NCI-H128 (cell line): ENCODE measurements at regions not wholly inside any gene's neighbourhood (a gene's known extent, or its start where the extent isn't known, plus 50 kb on each side); places are given as distances from the start of the nearest gene placed in this dataset.

Experiments
- DNase-seq: peaks from one replicate; lab custom pipeline; 2025; ENCODE audit not compliant: unreplicated experiment; lab: John Stamatoyannopoulos, UW

GRCh38 chr12:61356485-61356884 is 903.7 kb upstream of the USP15 start:
- no peak for DNase-seq

GRCh38 chr12:61357496-61357895 is 902.7 kb upstream of the USP15 start:
- DNase-seq: no peak

GRCh38 chr12:61362037-61362436 is 898.2 kb upstream of the USP15 start:
- no peak for DNase-seq

GRCh38 chr12:61365001-61365400 is 895.2 kb upstream of the USP15 start:
- no peak for DNase-seq

- no peak for DNase-seq
Observed at GRCh38 chr12:61367281-61367785, 892.9 kb upstream of the USP15 start.

- no peak for DNase-seq
Observed at GRCh38 chr12:61369241-61369910, 890.8 kb upstream of the USP15 start.

GRCh38 chr12:61384511-61384910 is 875.7 kb upstream of the USP15 start:
- DNase-seq: no peak

- no peak for DNase-seq
Observed at GRCh38 chr12:61385771-61386170, 874.4 kb upstream of the USP15 start.

GRCh38 chr12:61397668-61398067 is 862.5 kb upstream of the USP15 start:
- DNase-seq: no peak

- no peak for DNase-seq
Observed at GRCh38 chr12:61412201-61412600, 848.0 kb upstream of the USP15 start.

- DNase-seq: no peak
Observed at GRCh38 chr12:61414470-61414869, 845.7 kb upstream of the USP15 start.

GRCh38 chr12:61422786-61423185 is 837.4 kb upstream of the USP15 start:
- no peak for DNase-seq

- no peak for DNase-seq
Observed at GRCh38 chr12:61452076-61452475, 808.1 kb upstream of the USP15 start.

GRCh38 chr12:61487728-61488127 is 772.5 kb upstream of the USP15 start:
- DNase-seq: no peak

- no peak for DNase-seq
Observed at GRCh38 chr12:61490526-61491498, 769.4 kb upstream of the USP15 start.

GRCh38 chr12:61502179-61502578 is 758.0 kb upstream of the USP15 start:
- no peak for DNase-seq

- DNase-seq: no peak
Observed at GRCh38 chr12:61504396-61505080, 755.7 kb upstream of the USP15 start.

GRCh38 chr12:61513499-61513898 is 746.7 kb upstream of the USP15 start:
- no peak for DNase-seq

- DNase-seq: no peak
Observed at GRCh38 chr12:61514016-61514415, 746.2 kb upstream of the USP15 start.

GRCh38 chr12:61521258-61521657 is 738.9 kb upstream of the USP15 start:
- no peak for DNase-seq

GRCh38 chr12:61523276-61523992 is 736.8 kb upstream of the USP15 start:
- DNase-seq: no peak
